ENCODE measurements at regions not wholly inside any gene's neighbourhood (a gene's known extent, or its start where the extent isn't known, plus 50 kb on each side); places are given as distances from the start of the nearest gene placed in this dataset.

DNA sequence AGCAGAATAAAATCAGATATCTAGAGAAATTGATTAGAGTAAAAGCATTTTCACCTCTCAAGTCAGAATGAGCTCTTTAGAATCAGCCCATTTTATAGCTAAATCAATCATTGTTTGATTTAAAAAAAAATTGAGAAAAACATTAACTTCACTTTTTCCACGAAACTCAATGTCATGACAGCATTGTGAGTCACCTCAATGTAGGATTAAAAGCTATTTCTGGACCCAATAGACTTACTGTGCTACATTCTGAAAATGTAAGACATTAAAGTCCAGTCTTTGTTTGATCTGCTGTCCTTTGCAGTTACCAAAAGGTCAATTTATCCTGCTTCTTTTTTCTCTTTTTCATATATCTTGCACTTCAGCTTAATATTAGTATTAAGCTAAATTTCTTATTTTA is 519.4 kb upstream of the ZNF337 start:
- TF ChIP-seq, protein P1, sequence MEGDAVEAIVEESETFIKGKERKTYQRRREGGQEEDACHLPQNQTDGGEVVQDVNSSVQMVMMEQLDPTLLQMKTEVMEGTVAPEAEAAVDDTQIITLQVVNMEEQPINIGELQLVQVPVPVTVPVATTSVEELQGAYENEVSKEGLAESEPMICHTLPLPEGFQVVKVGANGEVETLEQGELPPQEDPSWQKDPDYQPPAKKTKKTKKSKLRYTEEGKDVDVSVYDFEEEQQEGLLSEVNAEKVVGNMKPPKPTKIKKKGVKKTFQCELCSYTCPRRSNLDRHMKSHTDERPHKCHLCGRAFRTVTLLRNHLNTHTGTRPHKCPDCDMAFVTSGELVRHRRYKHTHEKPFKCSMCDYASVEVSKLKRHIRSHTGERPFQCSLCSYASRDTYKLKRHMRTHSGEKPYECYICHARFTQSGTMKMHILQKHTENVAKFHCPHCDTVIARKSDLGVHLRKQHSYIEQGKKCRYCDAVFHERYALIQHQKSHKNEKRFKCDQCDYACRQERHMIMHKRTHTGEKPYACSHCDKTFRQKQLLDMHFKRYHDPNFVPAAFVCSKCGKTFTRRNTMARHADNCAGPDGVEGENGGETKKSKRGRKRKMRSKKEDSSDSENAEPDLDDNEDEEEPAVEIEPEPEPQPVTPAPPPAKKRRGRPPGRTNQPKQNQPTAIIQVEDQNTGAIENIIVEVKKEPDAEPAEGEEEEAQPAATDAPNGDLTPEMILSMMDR (IDR thresholded peaks at IDR 0.05), result no peak
- TF ChIP-seq POLR2A (IDR thresholded peaks at IDR 0.05), result no peak
